ENCODE measurements at regions not wholly inside any gene's neighbourhood (a gene's known extent, or its start where the extent isn't known, plus 50 kb on each side); places are given as distances from the start of the nearest gene placed in this dataset.

DNA sequence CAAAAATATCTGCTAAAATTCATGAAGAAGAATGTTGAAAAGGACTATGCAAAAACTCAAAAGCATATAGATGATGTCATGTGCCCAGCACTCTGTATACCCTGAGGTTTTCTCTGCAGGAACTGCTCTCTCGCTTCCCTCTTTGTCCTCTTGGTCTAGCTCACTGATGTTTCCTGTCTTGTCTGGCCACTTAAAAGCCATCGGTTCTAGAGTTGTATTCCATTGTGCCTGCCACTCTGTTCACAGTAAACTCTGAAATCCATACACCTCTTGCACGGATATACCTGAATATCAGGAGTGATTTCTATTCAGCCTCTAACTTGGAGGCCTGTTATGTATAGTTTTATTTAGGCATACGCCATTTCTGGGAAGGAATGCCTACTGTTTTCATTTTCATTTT is 101.0 kb upstream of the CNTNAP4 start:
- TF ChIP-seq, protein P1, sequence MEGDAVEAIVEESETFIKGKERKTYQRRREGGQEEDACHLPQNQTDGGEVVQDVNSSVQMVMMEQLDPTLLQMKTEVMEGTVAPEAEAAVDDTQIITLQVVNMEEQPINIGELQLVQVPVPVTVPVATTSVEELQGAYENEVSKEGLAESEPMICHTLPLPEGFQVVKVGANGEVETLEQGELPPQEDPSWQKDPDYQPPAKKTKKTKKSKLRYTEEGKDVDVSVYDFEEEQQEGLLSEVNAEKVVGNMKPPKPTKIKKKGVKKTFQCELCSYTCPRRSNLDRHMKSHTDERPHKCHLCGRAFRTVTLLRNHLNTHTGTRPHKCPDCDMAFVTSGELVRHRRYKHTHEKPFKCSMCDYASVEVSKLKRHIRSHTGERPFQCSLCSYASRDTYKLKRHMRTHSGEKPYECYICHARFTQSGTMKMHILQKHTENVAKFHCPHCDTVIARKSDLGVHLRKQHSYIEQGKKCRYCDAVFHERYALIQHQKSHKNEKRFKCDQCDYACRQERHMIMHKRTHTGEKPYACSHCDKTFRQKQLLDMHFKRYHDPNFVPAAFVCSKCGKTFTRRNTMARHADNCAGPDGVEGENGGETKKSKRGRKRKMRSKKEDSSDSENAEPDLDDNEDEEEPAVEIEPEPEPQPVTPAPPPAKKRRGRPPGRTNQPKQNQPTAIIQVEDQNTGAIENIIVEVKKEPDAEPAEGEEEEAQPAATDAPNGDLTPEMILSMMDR (IDR thresholded peaks at IDR 0.05; ENCODE audit: insufficient read depth, low read depth, low read length), result no peak
- Histone ChIP-seq H3K36me3 (ENCODE audit: control insufficient read depth, insufficient read depth, low read length) (no peaks in the 10 kb centered on the region), H3K4me3 (ENCODE audit: low read depth, low read length) (no peak overlapping the region), H3K27me3 (ENCODE audit: control insufficient read depth, insufficient read depth, low read length) (no peaks in the 10 kb centered on the region)
- ChIA-PET CTCF (no interaction called here), POLR2A (no interaction called here)
- no peak for DNase-seq (ENCODE audit: low read depth)

DNA sequence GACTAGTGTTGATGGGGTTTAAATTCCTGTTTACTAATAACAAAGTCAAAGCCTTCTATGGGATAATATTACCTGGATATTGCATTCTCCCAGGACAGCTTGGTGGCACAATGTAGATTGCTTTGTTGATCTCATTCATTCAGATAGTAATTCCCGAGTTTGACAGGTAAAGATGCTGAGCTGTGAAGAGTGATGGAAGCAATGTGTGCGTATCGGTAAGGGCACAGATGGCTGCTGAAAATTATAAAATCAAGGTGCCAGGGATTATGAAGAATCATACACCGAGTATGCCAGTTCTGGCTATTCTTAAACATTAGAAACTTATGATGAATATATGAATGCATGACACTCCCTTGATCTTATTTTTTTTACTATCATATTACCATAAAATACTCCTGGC is 100.6 kb upstream of the CNTNAP4 start:
- CTCF ChIA-PET, result no interaction called here
- DNase-seq (ENCODE audit: low read depth), result no peak
- Histone ChIP-seq H3K36me3 (ENCODE audit: control insufficient read depth, insufficient read depth, low read length) (no peaks in the 10 kb centered on the region), H3K27me3 (ENCODE audit: control insufficient read depth, insufficient read depth, low read length) (no peaks in the 10 kb centered on the region), H3K4me3 (ENCODE audit: low read depth, low read length) (no peak overlapping the region)
- TF ChIP-seq, protein P1 (IDR thresholded peaks at IDR 0.05; ENCODE audit: insufficient read depth, low read depth, low read length), result no peak
- POLR2A ChIA-PET, result no interaction called here

DNA sequence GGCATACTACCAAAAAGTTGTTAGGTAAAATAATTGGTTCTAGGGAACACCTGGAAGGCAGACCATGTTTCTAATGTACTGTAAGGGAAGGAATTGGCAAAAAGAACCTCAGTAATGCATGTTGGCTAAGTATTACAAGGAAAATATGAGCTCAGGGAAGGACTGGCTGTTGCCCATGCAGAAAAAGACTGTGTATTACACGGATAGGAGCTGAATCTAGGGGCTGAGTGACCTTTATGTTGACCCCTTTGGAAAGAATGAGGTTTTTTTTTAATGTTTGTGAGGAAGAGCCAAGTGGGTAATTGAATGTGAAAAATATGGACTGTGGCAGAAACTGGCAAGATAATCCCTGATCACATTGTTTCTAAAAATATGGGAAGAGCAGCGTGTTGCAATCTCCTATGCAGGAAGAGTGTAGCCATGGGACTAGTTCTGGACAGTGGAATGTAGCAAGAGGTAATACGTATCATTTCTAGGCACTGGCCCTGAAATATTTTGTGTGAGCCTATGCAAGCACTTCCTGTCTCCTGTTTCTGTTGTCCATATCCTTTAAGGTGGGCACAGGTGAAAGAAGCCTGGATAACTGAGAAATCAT is 95.1 kb upstream of the CNTNAP4 start:
- Histone ChIP-seq H3K27me3 (ENCODE audit: control insufficient read depth, insufficient read depth, low read length) (no peaks in the 10 kb centered on the region), H3K36me3 (ENCODE audit: control insufficient read depth, insufficient read depth, low read length) (no peaks in the 10 kb centered on the region), H3K4me3 (ENCODE audit: low read depth, low read length) (no peak overlapping the region)
- TF ChIP-seq, protein P1 (IDR thresholded peaks at IDR 0.05; ENCODE audit: insufficient read depth, low read depth, low read length), result no peak
- CTCF ChIA-PET, result no interaction called here
- POLR2A ChIA-PET, result no interaction called here
- no peak for DNase-seq (ENCODE audit: low read depth)

DNA sequence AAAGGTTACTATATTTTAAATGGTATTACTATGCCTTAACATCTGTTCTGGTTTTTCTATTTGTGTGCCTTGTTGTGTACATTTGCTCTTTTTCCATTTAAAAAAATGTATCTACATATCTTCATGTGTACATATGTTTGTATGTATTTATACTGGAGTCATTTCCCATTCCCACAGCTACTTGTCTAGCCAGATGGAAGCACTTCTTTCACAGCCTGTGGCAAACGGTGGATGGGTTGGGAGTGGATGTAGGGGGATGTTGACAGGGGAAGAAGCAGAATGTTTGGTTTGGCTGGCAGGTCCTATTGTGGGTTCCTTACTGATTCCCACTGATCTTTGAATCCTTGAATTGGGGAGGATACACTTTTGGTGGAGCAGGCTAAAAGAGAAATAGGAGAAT is 93.6 kb upstream of the CNTNAP4 start:
- CTCF ChIA-PET, result no interaction called here
- TF ChIP-seq, protein P1 (IDR thresholded peaks at IDR 0.05; ENCODE audit: insufficient read depth, low read depth, low read length), result no peak
- H3K4me3 ChIP-seq (ENCODE audit: low read depth, low read length), result no peak overlapping the region
- POLR2A ChIA-PET, result no interaction called here
- H3K36me3 ChIP-seq (ENCODE audit: control insufficient read depth, insufficient read depth, low read length), result no peaks in the 10 kb centered on the region
- DNase-seq (ENCODE audit: low read depth), result no peak
- H3K27me3 ChIP-seq (ENCODE audit: control insufficient read depth, insufficient read depth, low read length), result no peaks in the 10 kb centered on the region

DNA sequence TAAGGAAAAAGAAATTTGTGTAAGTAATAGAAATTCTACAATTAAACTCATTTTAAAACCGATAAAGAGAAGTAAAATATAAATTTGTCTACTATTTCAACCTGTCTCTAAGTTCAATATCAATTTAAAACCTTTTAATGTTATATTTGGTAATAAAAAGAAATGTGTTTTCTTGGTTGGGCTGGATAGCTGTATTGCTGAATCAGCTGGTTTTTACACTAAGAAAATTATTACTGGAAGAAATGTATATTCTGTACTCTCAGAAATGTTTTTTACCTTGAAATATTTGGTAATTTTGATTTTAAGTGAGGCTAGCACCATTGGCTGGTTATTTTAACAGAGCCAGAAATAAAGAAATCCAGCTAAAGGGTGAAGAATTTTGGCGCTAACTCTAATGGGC is 87.1 kb upstream of the CNTNAP4 start:
- Histone ChIP-seq H3K27me3 (ENCODE audit: control insufficient read depth, insufficient read depth, low read length) (no peaks in the 10 kb centered on the region), H3K4me3 (ENCODE audit: low read depth, low read length) (no peak overlapping the region), H3K36me3 (ENCODE audit: control insufficient read depth, insufficient read depth, low read length) (no peaks in the 10 kb centered on the region)
- TF ChIP-seq, protein P1 (IDR thresholded peaks at IDR 0.05; ENCODE audit: insufficient read depth, low read depth, low read length), result no peak
- ChIA-PET CTCF (no interaction called here), POLR2A (no interaction called here)
- DNase-seq (ENCODE audit: low read depth), result no peak

Data from BJ (cell line).